ENCODE measurements at regions not wholly inside any gene's neighbourhood (a gene's known extent, or its start where the extent isn't known, plus 50 kb on each side); places are given as distances from the start of the nearest gene placed in this dataset.
"Not testable (repeated sequence)": the region's sequence is repeated elsewhere in the genome, so short reads cannot be mapped to it uniquely, and the experiment has no call there.

DNA sequence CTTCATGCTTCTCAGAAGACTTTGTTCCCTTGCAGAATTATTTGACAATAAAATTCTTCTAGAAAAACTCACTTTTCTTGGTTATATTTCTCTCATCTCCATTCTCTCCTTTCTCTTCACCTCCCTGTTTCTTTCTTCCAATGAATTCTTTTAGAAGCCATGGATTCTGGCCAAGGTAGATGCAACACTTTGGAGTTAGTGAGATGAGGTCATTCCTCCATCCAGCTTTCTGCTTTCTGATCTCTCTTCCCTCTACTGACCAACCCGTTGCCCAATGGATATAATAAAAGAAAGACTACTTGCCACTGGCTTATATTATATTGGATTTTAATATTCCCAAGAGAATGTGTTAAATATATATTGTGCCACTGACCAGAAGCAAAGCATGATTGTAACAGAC is 88.9 kb upstream of the KIF2A start:
- H3K27me3 Mint-ChIP-seq (ENCODE audit: low read depth); DNase-seq; H3K4me1 Mint-ChIP-seq (ENCODE audit: low read depth); H3K9me3 Mint-ChIP-seq; H3K27ac Mint-ChIP-seq; H3K4me3 Mint-ChIP-seq; CTCF ChIA-PET; H3K36me3 Mint-ChIP-seq (ENCODE audit: low read depth); intact Hi-C loops (cut with micrococcal nuclease): not testable (repeated sequence)

DNA sequence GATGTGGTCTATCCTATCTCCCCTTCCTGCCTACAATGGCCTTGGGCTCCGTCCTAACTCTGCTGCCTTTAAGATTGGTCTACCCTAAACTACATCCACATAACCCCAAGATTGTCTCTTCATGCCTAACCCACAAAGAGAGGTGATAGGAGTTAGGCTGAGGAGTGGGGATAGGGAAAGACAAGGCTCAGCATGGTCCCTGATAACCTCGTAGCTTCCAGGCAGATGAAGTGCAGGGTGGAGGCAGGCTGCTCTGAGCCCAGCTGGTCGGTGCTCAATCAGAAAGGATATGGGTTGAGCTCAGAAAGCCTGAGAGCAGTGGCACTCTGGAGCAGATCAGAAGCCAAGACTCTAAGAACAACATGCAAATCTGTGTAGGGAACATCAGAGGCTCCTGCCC is 87.1 kb upstream of the KIF2A start:
- H3K27me3 Mint-ChIP-seq (ENCODE audit: low read depth); H3K36me3 Mint-ChIP-seq (ENCODE audit: low read depth); CTCF ChIA-PET; H3K27ac Mint-ChIP-seq; H3K4me3 Mint-ChIP-seq; H3K4me1 Mint-ChIP-seq (ENCODE audit: low read depth); DNase-seq; H3K9me3 Mint-ChIP-seq; intact Hi-C loops (cut with micrococcal nuclease): not testable (repeated sequence)

DNA sequence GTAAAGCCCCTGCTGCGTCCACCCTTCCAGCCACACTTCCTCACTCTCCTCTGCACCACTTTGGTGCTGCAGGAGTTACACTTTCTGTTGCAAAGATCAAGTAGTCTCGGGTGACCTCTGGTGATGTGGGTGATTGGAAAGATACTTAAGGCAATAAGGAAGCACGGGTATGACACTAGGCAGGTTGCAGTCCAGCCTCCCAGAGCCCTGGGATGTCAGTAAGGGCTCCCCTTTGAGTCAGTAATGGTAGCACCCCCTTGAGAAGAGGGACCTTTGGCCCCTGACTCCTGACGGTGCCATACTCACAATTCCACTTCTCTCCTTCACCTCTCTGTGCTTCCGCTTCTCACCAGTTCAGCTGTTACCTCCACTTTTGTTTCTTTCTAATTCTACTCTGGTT is 84.1 kb upstream of the KIF2A start:
- H3K27me3 Mint-ChIP-seq (ENCODE audit: low read depth); DNase-seq; CTCF ChIA-PET; H3K4me3 Mint-ChIP-seq; H3K9me3 Mint-ChIP-seq; H3K4me1 Mint-ChIP-seq (ENCODE audit: low read depth); H3K36me3 Mint-ChIP-seq (ENCODE audit: low read depth); intact Hi-C loops (cut with micrococcal nuclease); H3K27ac Mint-ChIP-seq: not testable (repeated sequence)

DNA sequence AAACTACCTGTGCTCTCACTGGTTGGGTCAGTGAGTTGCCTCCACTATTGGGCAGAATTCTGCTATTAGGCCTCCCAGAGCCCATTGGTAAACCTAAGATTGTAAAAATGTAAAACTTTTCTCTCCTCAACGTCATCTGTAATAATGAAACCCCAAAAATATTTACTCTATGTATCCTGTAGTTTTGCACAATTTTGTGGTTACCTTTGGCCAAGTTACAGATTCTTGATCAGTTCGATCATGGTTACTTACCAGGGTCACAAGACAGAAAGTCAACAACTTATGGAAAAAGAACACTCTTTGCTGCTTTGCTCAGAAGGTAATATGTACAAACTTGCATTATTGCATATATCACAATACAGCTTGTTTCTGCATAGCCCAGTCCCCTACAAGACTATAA is 83.7 kb upstream of the KIF2A start:
- H3K36me3 Mint-ChIP-seq (ENCODE audit: low read depth); DNase-seq; H3K9me3 Mint-ChIP-seq; H3K4me1 Mint-ChIP-seq (ENCODE audit: low read depth); H3K27ac Mint-ChIP-seq; H3K4me3 Mint-ChIP-seq; H3K27me3 Mint-ChIP-seq (ENCODE audit: low read depth); intact Hi-C loops (cut with micrococcal nuclease): not testable (repeated sequence)
- CTCF ChIA-PET: interaction anchor here (0.7 kb wide), 1 partner anchor 38 kb away, joined by 3 read pairs; no protein-coding TSS in a partner anchor

DNA sequence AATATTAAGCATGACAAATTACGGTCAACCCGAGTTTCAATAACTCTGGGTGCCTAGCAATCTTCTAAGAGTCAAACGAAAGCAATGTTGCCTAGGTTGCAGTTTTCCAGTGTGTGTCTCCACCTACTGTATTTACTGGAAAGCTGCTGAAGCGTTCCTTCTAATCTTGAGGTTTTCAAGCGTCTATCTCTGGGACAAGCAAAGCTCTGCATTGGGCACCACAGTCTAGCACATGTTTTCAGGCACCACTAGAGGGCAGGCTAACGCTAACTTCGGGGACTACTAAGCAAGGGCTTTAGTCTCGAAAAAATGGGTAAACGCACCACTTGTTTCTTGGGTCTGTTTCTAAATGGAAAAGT is 82.7 kb upstream of the KIF2A start:
- H3K36me3 Mint-ChIP-seq (ENCODE audit: low read depth); H3K9me3 Mint-ChIP-seq; H3K4me1 Mint-ChIP-seq (ENCODE audit: low read depth); H3K27me3 Mint-ChIP-seq (ENCODE audit: low read depth); intact Hi-C loops (cut with micrococcal nuclease): not testable (repeated sequence)
- Mint-ChIP-seq H3K4me3 (peak overlapping the region; percentile 73), H3K27ac (peak overlapping the region; percentile 28)
- DNase-seq: peak; percentile 89
- CTCF ChIA-PET: interaction anchor here (0.6 to 3.1 kb wide), 13 partner anchors 11 to 630 kb away, joined by 3 to 43 read pairs (median 9); partner anchors contain the start of gene DIMT1

DNA sequence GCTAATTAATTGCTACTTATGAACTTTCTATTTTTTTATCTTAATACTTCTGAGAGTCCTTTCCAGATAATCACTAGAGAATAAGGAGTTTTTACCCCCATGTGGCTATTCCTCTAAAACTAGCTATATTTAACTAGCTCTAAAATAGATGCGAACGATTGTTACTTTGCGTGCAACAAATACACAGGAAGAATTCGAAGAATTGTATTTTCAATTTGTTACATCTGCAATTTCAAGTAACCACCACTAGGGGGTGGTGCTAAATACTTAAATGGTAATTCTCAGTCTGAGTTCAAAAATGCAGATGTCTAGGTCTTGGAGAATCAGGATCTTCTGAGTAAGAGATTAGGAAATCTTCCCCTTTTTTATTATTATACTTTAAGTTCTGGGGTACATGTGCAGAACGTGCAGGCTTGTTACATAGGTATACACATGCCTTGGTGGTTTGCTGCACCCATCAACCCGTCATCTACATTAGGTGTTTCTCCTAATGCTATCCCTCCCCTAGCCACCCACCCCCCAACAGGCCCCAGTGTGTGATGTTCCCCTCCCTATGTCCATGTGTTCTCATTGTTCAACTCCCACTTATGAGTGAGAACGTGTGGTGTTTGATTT is 80.9 kb upstream of the KIF2A start:
- not testable (repeated sequence) for H3K36me3 Mint-ChIP-seq (ENCODE audit: low read depth); H3K27ac Mint-ChIP-seq; H3K27me3 Mint-ChIP-seq (ENCODE audit: low read depth); H3K9me3 Mint-ChIP-seq; H3K4me1 Mint-ChIP-seq (ENCODE audit: low read depth); DNase-seq
- intact Hi-C loops (cut with micrococcal nuclease): loop anchor here (1.0 to 5.0 kb wide), 4 partner anchors 81 to 552 kb away; partner anchors contain the start of genes DIMT1 and KIF2A
- CTCF ChIA-PET: interaction anchor here (0.6 to 3.1 kb wide), 35 partner anchors 8 to 555 kb away, joined by 3 to 43 read pairs (median 4); partner anchors contain the start of genes DIMT1, IPO11 and KIF2A
- H3K4me3 Mint-ChIP-seq: peak overlapping the region; percentile 73

DNA sequence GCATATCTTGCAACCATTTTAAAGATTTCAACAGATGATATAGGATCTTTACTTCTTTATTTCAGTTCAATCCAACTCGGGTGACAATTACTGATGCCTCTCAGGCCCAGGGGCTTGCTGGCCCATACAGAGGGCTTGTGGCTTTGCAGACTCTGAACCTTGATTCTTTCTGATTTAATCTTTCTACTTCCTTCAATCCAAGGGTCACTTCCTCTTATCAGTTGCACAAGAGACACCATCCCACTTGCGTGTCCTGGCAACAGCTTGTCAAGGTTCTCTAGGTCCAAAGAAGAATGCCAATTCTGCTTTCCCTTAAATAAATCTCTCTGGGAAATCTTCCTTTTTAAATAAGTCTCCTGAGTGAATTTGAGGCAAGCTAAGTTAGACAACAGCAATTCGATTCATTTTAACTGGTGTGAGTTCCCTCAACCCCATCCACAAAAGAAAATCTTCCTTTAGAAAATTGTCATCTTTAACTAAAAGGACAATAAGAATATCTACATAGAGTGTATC is 75.1 kb upstream of the KIF2A start:
- DNase-seq; H3K4me1 Mint-ChIP-seq (ENCODE audit: low read depth); H3K27me3 Mint-ChIP-seq (ENCODE audit: low read depth); intact Hi-C loops (cut with micrococcal nuclease); H3K36me3 Mint-ChIP-seq (ENCODE audit: low read depth); H3K4me3 Mint-ChIP-seq; H3K9me3 Mint-ChIP-seq; H3K27ac Mint-ChIP-seq: not testable (repeated sequence)
- CTCF ChIA-PET: interaction anchor here (1.1 kb wide), 1 partner anchor 113 kb away, joined by 3 read pairs; no protein-coding TSS in a partner anchor

DNA sequence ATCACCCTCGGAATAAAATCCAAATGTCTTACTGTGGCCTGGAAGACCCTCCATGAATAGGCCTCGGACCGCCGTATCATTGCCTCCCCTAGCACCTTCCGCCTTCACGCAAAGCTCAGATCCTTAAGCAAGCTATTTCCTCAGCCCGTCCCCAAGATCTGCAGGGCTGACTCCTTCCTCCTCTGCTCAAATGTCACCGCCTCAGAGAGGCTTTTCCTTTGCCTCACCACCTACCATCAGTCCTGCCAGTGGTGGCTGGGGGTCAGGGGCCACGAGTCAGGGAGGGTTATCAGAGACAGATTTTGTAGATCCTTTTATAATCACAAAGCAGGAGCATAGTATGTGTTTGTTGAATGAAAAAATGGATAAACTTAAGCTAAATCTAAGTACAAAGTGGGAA is 74.4 kb upstream of the KIF2A start:
- no peak overlapping the region for H3K27ac Mint-ChIP-seq
- DNase-seq: no peak
- H3K36me3 Mint-ChIP-seq (ENCODE audit: low read depth): no peaks in the 10 kb centered on the region
- intact Hi-C loops (cut with micrococcal nuclease): no loop called here
- no peak overlapping the region for H3K4me3 Mint-ChIP-seq
- no peaks in the 10 kb centered on the region for H3K27me3 Mint-ChIP-seq (ENCODE audit: low read depth)
- H3K9me3 Mint-ChIP-seq: no peaks in the 10 kb centered on the region
- CTCF ChIA-PET: interaction anchor here (1.1 kb wide), 1 partner anchor 113 kb away, joined by 3 read pairs; no protein-coding TSS in a partner anchor
- no peaks in the 10 kb centered on the region for H3K4me1 Mint-ChIP-seq (ENCODE audit: low read depth)

DNA sequence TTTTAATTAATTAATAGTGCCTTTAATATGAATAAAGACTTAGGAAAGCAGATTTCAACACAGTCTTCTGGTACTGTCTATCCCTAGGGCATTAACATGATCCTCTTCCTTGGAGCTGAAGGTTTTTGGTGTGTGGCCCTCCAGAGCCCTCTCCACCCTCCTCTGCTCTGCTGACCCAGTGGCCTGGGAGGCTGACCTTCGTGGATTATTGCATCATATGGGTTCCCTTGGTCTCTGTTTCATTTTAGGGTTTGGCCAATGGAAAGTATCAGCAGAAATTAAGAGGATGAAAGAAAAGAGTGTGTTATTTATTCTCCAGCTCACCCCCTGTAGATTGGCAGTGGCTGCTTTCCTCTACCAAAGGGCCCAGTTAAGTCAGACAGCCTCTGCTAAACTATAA is 73.8 kb upstream of the KIF2A start:
- H3K36me3 Mint-ChIP-seq (ENCODE audit: low read depth); DNase-seq; H3K4me3 Mint-ChIP-seq; H3K4me1 Mint-ChIP-seq (ENCODE audit: low read depth); H3K27ac Mint-ChIP-seq; intact Hi-C loops (cut with micrococcal nuclease); H3K9me3 Mint-ChIP-seq; H3K27me3 Mint-ChIP-seq (ENCODE audit: low read depth): not testable (repeated sequence)
- CTCF ChIA-PET: interaction anchor here (1.1 kb wide), 1 partner anchor 112 kb away, joined by 3 read pairs; no protein-coding TSS in a partner anchor

DNA sequence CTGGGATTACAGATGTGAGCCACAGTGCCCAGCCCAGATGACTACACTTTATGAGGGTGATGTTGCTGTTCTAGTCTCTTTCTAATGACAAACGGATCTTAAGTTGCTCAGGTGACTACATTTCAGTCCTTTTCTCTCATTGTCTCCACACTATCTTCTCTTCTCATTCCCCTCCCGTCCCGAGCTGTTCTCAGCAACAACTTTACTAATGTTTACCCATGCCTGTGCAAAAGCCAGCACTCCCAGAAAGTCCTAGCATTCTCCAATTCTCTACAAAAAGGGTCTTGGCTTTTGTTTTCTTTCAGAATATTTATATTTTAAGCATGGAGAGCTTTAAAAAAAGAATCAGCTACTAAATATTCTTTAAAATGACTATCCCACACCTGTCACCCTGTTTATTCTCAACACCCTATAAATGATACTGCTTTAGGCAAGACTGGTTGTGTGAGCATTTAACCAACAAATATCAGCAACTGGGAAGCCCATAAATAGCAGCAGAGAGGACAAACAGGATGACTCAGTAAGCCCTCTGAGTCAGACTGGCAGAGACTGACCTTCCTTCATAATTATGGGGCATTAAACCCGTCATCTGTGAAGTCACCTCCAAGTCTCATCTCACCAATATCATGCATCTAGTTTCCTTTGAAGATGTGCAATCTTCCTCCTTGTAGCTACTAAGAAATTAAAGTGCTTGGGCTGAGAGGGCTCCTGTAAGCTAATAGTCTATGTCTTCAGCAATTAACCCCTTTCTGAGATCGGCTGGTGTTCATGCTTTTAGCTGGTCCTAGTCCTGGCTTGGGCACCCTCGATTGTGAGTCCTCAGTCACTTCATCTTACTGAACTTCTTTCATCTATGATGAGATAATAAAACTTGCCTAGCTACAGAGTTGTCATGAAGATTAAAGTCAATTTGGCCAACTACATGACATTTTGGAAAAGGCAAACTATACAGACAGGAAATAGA is 72.6 kb upstream of the KIF2A start:
- CTCF ChIA-PET: interaction anchor here (0.6 to 1.5 kb wide), 2 partner anchors 9 to 1170 kb away, joined by 3 to 4 read pairs; no protein-coding TSS in a partner anchor
- H3K9me3 Mint-ChIP-seq; H3K27ac Mint-ChIP-seq; H3K4me1 Mint-ChIP-seq (ENCODE audit: low read depth); intact Hi-C loops (cut with micrococcal nuclease); H3K27me3 Mint-ChIP-seq (ENCODE audit: low read depth); H3K36me3 Mint-ChIP-seq (ENCODE audit: low read depth); DNase-seq; H3K4me3 Mint-ChIP-seq: not testable (repeated sequence)

DNA sequence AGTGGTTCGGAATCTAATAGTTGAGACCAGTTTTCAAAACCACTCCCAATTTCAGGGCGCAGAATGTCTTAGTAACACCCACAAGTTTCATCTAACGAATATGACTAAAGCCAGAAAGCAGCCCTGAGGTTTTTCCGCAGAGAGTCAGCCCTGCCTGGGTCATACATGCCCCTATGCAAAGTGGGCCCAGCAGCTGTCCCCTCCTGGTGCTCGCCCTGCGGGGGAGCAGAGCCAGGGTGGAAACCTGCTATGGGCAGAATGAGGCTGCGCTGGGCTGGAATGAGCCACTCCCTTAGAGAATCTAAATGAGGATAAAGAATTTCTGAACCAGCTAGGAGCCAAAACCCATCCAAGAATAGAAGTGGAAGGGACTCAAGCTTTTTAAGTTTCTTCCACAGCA is 69.4 kb upstream of the KIF2A start:
- H3K4me3 Mint-ChIP-seq; H3K9me3 Mint-ChIP-seq; H3K4me1 Mint-ChIP-seq (ENCODE audit: low read depth); H3K36me3 Mint-ChIP-seq (ENCODE audit: low read depth); H3K27ac Mint-ChIP-seq; CTCF ChIA-PET; H3K27me3 Mint-ChIP-seq (ENCODE audit: low read depth); DNase-seq: not testable (repeated sequence)
- intact Hi-C loops (cut with micrococcal nuclease): loop anchor here (5.0 kb wide), 1 partner anchor 51 kb away; no protein-coding TSS in a partner anchor

DNA sequence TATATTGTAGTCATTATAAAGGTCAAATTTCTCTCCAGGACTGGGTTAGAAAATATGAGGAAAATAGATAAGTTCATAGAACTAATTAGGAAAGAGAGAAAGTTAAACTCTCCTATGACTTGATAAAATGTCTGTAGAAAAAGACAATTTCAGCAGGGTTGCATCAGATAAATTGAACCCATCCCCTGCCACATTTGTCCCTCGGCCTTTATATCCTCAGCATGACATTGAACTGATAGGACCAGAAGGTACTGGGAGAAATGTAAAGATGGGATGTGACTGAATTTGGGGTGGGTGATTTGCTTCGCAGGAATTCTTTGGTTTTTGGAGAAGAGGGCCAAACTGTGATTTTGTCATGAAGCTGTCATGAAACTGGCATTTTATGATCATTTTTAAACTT is 68.1 kb upstream of the KIF2A start:
- not testable (repeated sequence) for H3K27ac Mint-ChIP-seq; H3K4me3 Mint-ChIP-seq; DNase-seq; H3K27me3 Mint-ChIP-seq (ENCODE audit: low read depth); H3K4me1 Mint-ChIP-seq (ENCODE audit: low read depth); H3K9me3 Mint-ChIP-seq; H3K36me3 Mint-ChIP-seq (ENCODE audit: low read depth)
- CTCF ChIA-PET: interaction anchor here (0.7 kb wide), 1 partner anchor 14 kb away, joined by 4 read pairs; no protein-coding TSS in a partner anchor
- intact Hi-C loops (cut with micrococcal nuclease): loop anchor here (5.0 kb wide), 1 partner anchor 49 kb away; no protein-coding TSS in a partner anchor

All from activated naive CD4-positive, alpha-beta T cell treated with anti-CD3 and anti-CD28 coated beads for 36 hours (primary cell).